ENCODE measurements at regions not wholly inside any gene's neighbourhood (a gene's known extent, or its start where the extent isn't known, plus 50 kb on each side); places are given as distances from the start of the nearest gene placed in this dataset.

DNA sequence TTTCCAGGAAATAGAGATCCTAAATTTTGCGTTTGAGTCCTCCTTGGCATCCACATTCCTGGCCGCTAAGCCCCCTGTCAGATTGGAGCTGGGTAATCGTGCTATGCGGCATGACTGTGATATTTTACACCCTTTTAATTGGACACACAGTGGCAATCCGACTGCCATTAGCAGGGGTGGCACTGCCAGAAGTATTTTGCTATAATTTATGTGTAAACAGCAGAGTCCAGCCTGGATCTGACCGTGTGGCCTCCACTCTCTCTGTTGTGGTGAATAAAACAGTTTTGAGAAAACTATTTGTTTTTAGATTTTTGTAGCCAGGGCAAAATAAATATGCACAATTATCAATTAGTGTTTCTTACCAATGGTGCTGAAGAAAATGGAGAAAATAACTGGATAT is 281.0 kb upstream of the IRX2 start:
- DNase-seq = no peak

DNA sequence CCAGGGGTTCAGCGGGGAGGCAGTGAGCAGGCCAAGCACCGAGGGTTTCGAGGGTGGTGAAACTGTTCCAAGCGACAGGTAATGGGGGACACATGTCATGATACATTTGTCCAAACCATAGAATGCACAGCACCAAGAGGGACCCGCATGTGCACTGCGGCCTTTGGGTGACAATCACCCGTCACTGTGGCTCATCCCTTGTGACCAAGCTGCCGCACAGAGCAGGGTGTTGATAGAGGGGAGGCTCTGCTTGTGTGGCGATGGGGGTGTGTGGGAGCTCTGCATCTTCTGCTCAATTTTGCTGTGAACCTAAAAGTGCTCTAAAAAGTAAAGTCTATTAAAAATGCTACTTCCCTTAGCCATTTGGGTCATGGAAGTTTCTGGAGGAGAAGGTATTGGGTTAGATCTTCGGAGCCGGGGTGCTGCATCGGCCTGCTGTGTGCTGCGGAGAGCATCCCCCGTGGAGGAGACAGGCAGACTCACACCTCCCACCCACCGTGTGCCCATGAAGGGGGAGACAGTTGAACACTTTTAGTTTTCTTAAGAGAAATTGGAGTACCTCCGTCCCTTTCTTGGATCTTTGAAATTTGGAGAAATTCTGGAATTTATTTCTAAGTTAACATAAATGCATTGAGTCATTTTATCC is 280.4 kb upstream of the IRX2 start:
- no peak for DNase-seq

DNA sequence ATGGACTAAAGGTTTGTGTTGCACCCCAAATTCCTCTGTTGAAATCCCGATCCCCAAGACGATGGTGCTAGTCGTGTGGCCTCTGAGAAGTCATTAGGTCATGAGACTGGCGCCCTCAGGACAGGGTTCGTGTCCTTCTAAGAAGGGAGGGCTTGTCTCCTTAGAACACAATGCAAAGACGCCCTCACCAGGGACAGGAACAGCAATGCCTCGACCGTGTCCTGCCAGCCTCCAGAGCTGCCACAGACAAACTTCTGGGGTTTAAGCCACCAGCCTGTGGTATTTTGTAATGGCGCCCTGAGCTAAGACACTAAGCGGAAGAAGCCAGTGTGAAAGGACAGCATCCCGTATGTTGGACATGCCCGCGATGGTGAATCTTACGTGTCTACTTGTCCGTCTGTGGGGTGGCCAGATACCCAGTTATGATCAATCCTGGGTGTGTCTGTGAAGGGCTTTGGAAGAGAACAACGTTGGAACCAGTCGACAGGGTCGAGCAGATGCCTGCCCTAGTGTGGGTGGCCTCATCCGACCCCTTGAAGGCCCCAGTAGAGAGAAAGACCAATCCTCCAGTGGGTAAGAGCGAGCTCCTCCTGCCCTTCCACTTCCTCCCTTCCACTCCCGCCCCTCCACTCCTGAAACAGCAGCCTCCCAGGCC is 279.2 kb upstream of the IRX2 start:
- no peak for DNase-seq

DNA sequence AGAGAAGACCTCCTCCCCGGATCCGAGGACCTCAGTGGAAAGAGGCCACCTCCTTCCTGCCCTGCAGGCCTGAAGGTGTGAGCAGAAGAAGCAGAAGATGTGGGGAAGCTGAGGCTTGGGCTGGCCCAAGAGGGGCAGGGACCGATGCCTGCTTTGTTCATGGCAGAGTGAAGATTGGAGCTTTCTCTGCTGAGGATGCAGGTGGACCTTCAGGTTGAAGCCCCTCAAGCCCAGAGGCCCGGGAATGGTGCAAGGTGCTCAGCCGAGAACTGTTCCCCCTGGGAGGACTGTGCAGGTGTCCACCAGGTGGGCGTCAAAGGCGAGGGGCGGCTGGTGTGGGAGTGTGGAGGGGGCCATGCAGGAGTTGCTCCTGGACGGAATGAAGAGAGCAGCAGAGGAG is 277.9 kb upstream of the IRX2 start:
- DNase-seq = no peak

DNA sequence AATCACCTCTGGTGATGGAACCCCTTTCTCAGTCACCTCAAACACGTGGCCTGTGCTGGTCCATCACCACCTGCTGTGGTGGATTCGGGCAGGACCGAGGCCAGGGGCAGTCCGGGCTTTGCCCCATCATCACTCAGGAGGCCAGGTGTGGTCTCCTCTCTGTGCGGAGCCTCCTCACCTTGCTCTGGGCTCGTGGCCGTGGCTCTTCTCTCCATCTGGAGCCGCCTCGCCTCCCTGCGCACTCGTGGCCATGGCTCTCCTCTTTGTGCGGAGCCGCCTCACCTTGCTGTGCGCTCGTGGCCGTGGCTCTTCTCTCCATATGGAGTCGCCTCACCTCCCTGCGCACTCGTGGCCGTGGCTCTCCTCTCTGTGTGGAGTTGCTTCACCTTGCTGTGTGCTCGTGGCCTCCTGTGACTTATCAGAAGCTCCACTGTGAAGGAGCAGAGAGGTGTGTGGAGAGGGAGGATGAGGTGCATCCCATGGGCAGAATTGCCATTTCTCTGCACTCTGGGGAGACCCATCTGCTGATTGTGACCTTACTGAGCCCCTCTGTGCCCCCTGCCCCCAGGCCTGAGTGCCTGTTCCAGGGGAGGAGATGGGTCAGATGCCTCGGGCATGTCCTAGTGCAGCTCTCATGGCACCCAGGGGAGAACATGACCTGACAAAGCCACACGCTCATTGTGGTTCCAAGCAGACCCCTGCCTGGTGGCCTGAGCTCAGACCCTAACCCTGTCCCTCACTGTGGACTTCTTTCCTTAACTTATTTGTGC is 276.6 kb upstream of the IRX2 start:
- DNase-seq = no peak

DNA sequence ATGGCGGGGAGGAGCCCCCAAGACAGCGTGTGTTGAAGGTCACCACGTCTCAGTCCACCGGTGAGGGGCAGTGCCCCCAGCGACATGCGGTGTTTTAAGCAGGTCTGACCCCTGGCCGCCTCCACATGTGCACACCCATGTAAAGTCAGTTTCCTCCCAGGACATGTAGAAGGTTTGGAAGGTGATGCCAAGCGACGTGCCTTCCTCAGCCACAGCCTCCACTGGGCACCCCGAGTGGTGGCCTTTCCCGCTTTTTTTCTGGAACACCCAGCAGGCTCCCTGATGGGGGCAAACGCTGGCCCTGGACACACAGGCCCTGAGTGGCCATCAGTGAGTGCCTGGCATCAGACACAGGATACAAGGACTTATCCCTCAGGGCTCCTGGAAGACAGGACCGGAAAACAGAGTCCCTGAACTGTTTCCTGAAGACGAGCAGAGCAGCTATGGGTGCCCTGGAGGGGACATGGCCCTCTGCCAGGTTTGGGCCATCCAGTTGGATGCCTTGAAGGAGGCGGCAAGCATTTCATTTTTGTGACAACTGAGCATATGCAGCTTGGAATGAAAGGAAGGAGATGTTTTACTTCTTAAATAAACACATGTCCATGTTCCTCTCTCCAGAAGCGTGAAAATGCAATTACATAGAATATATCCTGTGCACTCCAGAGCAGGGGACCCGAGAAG is 275.8 kb upstream of the IRX2 start:
- DNase-seq = no peak

DNA sequence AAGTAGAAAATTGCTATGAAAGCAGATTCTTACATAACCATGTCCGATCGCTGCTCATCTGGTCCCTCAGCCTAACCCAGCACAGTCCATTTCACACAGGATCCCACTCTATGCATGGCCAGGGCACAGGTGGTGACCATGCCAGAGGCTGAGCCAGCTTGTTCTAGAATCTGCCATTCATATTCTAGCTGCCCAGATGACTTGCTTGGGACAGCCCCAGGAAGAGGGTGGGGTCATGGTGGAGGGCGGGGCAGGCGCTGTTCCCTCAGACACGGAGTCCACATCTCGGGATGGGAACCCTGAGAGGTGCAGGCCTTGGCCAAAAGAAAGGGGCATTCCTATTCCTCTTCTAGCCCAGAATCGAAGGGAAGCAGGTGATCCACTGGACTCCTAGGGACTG is 275.2 kb upstream of the IRX2 start:
- no peak for DNase-seq

DNA sequence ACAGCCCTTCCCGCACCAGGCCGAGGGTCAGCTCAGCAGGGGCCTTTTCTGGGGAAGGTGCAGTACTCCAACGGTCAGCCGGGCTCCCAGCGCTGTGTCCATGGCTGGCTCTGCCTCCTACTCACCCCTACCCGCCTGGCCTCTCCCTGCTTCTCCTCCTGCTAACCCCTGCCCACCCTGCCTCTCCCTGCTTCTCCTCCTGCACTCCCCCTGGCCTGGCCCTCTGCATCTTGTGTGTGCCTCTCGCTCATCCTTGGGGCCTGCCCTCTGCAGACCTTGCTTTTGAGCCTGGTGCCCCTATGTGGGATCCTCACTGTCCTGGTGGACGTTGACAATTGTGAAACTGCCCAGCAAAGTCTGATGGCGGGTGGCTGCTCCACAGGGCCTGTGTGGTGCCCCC is 274.6 kb upstream of the IRX2 start:
- no peak for DNase-seq

DNA sequence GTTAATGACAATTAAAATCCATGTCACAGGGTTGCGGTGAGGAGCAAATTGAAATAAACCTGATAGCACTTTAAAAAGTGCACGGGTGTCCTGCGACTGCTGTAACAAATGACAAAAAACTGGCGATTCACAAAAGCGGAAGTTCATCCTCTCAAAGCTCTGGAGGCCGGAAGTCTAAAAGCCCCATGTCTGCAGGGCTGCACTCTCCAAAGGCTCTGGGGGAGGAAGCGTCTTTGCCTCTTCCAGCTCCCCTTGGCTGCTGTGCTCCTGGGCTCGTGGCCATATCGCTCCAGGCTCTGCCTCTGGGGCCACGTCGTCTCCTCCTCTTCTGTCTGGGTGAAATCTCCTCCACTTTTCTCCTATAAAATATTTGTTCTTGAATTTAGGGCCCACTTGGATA is 273.9 kb upstream of the IRX2 start:
- no peak for DNase-seq

DNA sequence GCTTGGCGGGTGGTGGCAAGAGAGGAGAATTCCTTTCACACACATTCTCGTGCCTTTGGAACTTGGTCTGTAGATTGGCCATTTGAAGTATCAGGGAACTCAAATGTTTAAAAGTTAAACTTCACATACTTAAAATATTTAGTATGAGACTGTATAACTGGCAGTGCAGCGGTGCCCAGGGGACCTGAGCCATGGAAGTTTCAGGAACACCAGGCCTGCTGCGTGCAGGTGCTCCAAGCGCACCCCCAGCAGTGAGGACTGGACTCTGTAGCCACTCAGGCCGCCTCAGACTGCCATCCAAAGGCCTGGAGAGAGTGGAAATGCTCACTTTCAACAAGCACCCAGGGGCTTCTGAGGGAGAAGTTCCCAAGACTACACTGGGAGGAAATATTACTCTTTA is 273.5 kb upstream of the IRX2 start:
- DNase-seq = no peak

DNA sequence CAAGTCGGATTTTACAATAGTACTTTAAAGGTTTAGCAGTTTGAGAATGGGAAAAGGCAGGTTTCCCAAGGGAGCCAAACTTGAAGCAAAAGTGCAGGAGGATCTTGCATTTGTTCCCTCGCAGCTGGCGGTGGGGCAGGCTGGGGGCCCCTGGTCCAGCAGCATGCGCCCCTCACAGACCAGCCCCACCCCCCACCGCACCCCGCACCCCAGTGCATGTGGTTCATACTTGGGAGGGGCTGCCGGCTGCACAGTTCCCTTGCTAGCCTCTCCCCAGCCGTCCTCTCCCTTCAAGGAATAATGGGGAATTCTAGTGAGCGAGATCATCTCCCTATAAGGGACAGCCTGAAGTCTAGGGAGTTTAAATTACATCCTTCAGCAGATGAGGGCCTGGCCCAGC is 273.1 kb upstream of the IRX2 start:
- no peak for DNase-seq

DNA sequence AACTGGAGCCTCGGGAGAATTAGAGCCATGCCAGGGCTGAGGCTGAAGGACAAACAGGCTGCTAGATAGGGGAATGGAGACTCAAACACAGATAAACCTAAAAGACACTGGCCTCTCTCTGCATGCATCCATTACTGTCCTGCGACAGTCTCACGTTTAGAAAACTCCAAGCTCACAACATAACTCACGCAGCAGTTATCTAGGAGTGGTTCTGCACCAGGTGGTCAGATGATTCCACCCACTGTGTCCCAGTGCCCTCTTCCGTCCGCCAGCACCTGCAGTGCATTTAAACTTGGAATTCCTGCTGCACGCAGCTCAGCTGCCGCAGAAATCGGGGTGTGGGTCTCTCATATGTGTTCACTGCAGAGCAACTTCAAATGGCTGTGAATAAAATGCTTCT is 272.6 kb upstream of the IRX2 start:
- DNase-seq = no peak

DNA sequence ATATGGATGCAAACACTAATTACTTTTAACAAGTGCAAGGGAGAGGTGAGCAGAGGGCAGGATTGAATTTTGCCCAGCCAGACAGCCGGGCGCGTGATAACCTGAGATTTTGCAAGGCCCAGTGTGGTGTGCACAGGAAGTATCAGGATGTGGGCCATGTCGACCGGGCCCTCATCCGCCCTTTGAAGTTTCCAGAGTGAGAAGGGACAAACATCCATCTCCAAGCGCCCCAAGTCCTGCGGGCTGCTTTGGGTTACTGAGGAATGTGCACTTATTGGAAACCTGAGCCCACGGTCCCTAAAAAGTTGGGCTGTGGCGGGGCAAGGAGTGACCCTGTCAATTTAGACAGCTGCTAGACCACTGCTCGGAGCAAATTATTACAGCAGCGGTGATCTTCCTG is 272.2 kb upstream of the IRX2 start:
- DNase-seq = no peak

DNA sequence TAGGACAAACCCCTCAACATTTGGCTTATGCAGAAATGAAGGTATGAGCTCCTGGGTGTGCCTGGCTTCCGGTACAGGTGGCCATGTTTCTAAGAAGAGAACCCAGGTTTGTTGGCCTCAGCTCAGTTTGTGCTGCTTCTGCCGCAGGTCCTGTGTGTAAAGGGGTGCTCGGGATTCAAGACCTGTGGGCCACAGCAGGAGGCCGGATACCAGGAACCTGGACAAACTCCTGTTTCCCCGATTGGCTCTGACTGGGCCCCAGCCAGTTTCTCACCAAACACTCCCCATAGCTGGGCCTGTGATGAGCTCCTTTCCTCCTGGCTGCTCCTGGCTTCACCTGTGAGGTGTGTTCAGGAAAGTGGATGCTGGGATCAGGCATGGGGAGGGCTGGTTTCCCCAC is 271.2 kb upstream of the IRX2 start:
- no peak for DNase-seq

DNA sequence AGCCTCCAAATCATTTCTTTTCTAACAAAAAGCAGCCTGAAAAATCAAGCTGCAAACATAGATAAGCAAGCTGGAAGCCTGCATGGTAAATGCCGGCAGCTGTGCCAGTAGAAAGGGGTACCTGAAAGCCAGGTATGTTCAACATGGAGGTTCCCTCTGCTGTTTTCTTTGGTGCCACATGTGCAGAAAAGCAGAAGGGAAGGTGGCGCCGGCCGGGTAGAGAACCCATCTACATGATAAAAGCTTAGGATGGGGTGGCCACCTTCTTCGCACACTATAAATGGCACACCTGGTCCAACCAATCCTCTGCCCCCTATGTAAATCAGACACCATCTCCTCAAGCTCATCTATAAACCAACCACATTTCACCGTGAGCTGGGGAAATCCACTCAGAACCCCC is 268.9 kb upstream of the IRX2 start:
- no peak for DNase-seq

DNA sequence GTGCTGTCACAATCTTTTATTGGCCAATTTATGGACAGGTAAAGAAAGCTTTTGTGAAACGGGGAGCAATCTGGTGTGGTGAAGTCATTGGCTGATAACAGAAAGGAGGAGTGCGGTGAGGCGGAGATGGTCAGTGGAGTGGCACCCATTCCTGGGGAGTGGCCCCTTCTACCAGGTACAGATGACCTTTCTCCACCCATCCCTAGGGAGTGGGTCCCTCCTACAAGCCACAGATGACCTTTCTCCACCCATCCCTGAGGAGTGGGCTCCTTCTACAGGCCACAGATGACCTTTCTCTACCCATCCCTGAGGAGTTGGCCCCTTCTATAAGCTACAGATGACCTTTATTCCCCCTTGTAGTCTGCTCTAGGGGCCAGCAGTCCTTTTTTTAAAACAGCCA is 267.6 kb upstream of the IRX2 start:
- no peak for DNase-seq

DNA sequence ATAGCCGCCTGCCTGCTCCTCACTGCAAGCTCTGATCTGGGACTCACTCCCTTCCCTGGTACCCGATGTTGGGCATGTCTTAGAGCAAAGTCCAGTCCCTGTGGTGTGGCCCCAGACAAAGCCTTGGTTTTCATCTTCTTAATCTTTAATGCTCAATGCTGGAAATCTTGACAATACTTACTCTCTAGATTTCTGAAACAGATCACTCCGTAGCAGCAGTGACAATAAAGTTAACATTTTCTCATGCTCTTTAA is 260.2 kb upstream of the IRX2 start:
- no peak for DNase-seq

DNA sequence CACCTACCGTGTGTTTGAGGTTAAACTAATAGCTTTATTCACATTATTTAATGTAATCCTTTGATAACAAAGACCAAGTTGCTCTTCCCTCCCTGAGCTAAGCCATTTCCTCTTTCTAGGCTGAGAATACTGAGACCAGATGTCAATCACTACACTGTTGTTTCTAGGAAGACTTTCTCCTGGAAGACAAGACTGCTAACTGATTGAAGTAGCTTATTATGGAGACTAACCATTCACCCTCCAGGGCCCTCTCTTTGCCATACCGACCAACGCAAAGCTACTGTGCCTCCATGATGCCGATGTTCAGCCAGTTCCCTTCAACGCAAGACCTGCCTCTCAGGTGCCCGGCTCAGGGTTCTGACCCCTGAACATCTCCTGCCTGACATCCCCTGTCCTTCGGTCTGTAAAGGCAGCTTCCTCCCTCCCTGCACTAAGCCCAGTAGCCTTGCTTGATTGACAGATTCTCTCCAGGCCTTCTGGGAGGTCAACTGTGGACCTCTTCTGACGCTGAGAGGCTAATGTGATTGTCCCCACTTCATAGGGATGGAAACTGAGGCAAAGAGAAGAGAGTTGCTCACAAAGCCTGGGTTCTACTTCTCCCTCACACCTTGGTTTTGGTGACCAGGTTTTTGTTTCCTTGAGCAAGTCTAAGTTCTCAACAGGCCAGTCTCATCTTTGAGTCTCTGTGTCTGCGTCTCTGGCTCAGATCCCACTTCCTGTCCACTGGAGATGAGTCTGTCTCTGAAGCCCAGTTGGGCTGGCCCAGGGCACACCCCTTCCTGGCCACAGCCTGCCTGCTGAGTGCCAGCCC is 259.7 kb upstream of the IRX2 start:
- no peak for DNase-seq

DNA sequence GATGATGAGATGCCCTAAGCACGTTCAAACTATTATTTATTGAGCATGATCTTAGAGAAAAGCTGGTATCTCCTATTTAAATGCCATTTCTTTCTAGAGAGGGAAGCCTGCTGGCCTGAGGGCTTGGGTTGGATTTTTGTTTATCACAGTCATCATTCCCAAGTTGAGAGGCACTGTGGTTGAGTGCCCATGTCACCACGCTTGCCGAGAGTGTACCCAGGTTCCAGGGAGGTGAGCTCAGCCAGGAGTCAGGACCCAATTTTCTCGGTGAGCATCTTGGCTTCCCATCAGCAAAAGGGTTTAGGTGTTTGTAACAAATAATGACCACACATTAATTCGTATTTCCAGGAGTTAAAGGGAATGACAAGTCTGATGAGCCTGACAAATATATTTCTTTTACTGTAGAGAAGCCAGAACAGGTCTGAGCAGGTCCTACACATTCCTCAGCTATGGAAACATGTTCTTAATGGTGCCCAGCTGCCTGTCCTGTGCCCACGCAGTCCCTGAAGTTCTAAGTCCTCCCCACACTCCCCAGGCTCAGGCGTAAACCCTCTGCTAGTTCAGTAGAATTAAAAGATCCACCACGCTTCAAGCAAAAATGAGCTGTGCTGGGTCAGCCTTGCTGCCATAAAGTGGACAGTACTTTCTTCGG is 258.9 kb upstream of the IRX2 start:
- no peak for DNase-seq

DNA sequence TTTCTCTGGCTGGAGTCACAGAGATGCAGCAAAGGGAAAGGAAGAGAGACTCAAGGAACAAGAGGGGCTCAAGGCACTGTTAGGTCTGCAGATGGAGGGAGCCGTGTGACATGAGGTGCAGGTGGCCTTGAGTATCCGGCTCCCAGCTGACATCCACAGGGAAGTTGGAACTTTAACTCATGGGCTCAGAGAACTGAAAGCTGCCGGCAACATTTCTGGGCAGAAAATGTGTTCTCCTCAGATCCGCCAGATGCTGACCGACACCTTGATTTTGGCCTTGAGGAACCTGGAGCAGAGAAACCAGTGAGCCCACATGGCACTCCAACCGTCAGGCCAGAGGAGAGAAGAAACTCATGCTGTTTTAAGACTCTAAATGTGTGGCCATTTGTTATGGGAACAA is 258.1 kb upstream of the IRX2 start:
- no peak for DNase-seq

DNA sequence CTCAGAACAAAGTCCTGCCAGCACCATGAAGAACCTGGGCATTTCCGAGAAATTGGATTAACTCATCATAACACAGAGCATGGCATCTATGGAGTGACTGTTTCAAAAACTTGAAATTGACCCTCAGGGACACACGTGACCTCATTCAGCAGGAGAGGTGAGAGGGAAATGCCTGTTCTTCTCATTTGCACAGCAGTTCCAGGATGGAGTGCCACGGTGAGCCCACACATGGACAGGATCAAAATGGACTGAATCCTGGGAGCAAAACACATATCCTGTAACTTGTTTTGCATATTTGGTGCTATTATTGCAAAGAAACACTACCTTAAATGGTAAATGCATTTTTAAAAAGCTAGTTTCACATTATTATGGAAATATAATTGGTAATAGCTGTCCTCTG is 256.1 kb upstream of the IRX2 start:
- no peak for DNase-seq

DNA sequence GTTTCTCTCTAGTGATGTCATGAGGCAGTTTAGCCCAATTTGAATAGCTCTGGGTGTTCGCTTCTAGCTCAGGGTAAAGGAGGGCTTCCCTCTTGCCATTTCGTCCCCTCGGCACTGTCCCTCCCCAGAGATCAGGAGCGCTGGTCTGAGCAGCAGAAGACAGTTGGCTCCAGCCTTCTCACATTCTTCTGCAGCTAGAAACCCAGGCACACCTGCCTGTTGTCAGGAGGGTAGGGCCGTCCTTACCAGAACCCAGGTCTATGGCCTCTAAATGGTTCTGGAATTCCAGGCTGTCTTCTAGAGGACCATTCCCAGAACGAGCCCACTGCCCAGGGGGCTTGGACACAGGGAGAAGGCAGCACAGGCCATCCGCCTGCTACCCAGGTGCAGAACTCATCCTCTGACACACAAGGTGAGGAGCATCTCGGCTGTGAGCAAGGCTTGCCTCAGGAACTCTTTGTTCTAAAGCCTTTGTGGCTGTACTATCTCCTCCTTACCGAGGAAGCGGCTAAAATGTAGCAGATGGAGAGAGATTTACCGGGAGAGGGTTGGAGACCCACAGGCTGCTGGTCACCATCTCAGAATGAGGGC is 255.6 kb upstream of the IRX2 start:
- no peak for DNase-seq
